SU-DHL-6 (cell line): ENCODE measurements at regions not wholly inside any gene's neighbourhood (a gene's known extent, or its start where the extent isn't known, plus 50 kb on each side); places are given as distances from the start of the nearest gene placed in this dataset.

Source experiments
- EZH2phosphoT487 ChIP-seq: fragments of 200-600 bp; sonication (generic), shearing (Covaris generic); conservative IDR thresholded peaks from 2 replicates; pipeline ENCODE4 v1.6.1; 2018; ENCODE audit warnings: mild to moderate bottlenecking, antibody characterized with exemption, low read length, moderate library complexity, mixed read lengths
- TF ChIP-seq, protein P1 (sequence below): fragments of 200-600 bp; sonication (generic); IDR thresholded peaks from one replicate; pipeline ENCODE4 v1.5.1; 2017; ENCODE audit warnings: antibody characterized with exemption, mild to moderate bottlenecking, low read length, moderate library complexity; ENCODE audit not compliant: insufficient read depth, poor library complexity, severe bottlenecking

DNA sequence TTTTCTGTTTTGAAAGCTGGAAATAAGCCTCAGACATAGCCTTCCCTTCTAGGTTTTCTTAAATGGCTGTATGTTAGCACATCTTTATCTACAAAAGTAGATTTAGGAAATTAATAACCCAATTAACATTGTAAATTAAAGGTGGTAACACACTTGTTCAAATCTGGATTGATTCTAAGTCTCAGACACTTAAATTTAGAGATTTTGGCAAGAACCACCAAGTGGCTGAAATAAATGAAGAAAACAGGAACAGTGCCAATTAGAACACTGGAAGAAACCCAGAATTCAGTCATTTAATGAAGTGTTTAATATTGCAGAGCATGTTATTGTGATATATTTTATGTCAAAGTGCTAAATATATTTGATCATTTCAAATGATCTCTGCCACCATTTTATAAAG is 628.2 kb downstream of the USP25 start:
- TF ChIP-seq, protein P1, sequence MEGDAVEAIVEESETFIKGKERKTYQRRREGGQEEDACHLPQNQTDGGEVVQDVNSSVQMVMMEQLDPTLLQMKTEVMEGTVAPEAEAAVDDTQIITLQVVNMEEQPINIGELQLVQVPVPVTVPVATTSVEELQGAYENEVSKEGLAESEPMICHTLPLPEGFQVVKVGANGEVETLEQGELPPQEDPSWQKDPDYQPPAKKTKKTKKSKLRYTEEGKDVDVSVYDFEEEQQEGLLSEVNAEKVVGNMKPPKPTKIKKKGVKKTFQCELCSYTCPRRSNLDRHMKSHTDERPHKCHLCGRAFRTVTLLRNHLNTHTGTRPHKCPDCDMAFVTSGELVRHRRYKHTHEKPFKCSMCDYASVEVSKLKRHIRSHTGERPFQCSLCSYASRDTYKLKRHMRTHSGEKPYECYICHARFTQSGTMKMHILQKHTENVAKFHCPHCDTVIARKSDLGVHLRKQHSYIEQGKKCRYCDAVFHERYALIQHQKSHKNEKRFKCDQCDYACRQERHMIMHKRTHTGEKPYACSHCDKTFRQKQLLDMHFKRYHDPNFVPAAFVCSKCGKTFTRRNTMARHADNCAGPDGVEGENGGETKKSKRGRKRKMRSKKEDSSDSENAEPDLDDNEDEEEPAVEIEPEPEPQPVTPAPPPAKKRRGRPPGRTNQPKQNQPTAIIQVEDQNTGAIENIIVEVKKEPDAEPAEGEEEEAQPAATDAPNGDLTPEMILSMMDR: no peak
- no peak for TF ChIP-seq EZH2phosphoT487
